HG03060 (cell line): ENCODE measurements at regions not wholly inside any gene's neighbourhood (a gene's known extent, or its start where the extent isn't known, plus 50 kb on each side); places are given as distances from the start of the nearest gene placed in this dataset.

Experiments used
- ATAC-seq: cut with Tn5 transposase; IDR thresholded peaks from one replicate; pipeline ENCODE4 v1.9.1; 2021; ENCODE audit warnings: low read depth, moderate number of reproducible peaks; ENCODE audit not compliant: unreplicated experiment

DNA sequence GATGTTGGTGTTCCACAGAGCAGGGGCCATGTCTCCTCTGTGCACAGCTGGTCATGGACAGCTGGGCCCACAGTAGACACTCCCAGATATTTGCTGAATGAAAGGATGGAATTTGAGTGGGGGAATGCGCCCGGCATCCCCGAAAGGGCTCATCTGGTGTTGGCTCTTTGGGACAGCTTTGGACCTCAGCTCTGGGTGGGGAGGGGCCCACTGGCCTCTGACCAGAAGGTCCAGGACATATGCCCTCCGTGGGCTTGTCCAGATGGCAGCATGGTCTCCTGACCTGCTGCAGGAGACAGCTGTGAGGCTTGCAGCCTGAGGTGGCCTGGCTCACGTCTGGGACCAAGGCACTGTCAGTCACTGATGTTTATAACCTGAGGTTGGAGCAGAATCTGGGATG lies 160.4 kb upstream of the AJAP1 start:
- no peak for ATAC-seq

- no peak for ATAC-seq
Measured at GRCh38 chr1:4494558-4494957, 159.9 kb upstream of the AJAP1 start.

- ATAC-seq: no peak
Measured at GRCh38 chr1:4495809-4496208, 158.6 kb upstream of the AJAP1 start.

DNA sequence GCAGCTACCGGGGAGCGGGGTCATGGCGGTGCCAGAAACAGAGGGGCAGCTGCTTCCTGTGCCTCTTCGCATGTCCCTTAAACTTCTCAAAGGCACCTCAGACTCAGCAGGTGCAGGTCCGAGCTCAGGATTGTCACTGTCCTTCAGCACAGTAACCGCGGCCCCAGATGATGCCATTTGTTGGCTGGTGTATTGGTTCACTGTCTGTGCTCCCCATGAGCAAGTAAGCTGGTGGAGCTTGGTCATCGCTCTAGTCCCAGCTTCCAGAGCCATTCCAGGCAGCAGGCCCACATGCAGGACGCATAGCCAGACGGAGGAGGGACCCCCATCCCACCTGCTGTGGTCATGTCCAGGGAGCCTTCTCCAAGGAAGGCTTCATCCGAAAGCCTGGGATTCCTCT lies 154.0 kb upstream of the AJAP1 start:
- no peak for ATAC-seq

DNA sequence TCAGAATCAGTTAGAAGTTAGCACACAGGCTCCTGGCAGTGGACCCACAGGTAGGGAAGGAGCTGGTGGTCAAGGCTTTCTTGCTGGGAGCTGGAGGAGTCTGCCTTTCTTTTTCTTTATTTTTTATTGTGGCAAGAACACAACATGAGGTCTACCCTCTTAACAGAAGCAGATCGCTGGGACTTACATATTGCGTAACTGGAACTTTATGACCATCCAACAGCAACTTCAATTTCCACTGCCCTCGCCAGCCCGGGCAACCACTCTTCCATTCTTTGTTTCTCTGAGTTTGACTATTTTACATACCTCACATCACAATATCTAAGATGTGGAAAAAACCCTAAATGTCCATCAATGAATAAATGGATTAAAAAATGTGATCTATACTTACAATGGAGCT lies 147.8 kb upstream of the AJAP1 start:
- no peak for ATAC-seq

DNA sequence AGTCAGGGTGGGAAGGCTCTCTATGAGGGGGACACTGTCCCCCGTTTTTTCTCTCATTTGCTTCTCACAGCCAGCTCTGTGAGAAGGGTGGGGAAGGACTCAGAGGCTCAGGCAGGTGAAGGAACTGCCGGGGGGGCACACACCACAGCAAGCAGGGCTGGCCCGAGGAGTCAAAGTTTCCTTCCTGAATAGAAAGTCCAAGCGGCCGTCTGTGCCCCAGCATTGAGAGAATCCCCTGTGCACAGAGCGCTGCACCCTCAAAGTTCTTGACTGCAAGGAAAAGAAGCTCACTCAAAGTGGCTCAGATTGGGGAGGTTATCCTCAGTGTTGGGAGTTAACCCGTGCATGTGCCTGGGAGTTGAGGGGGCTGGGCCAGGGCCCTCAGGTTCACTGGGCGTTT lies 145.2 kb upstream of the AJAP1 start:
- no peak for ATAC-seq

GRCh38 chr1:4510276-4510691 lies 144.1 kb upstream of the AJAP1 start:
- ATAC-seq: no peak

GRCh38 chr1:4511374-4511773 lies 143.0 kb upstream of the AJAP1 start:
- no peak for ATAC-seq

DNA sequence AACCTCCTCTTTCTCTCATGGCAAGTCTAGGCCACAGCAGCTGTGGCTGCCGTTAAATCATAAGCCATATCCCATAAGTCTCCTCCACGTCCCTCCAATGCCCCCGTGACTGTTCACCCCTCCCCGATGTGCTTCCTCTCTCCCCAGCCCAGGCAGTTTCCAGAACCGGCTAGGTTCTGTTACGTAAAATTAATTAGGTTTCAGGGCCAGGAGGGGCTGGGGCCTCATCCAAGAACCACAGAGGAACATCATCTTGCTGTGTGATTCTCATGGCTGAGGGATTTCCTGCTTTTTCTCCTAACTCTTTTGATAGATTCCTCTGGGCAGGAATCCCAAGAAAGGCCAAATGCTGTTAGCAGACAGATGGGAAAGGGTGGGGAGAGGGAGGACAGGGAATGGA lies 141.8 kb upstream of the AJAP1 start:
- no peak for ATAC-seq

DNA sequence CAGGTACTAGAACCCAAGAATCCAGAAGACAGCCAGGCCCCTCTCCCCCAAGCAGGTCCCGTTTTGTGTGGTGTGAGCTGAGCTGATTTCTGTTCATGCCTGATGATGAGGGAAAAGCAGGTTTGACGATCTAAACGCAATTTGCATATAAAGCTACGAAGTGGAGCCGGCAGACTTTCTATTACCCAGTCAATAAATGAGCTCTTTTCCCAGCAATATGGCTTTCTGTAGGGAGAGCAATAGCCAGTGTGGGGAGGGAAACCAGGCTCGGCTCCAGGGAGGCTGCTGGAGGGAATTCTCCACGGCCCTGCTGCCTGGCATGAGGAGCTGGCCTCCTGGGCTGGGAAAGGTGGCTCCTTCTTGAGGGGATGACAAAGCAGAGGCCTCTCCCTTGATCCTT lies 140.7 kb upstream of the AJAP1 start:
- ATAC-seq: no peak

DNA sequence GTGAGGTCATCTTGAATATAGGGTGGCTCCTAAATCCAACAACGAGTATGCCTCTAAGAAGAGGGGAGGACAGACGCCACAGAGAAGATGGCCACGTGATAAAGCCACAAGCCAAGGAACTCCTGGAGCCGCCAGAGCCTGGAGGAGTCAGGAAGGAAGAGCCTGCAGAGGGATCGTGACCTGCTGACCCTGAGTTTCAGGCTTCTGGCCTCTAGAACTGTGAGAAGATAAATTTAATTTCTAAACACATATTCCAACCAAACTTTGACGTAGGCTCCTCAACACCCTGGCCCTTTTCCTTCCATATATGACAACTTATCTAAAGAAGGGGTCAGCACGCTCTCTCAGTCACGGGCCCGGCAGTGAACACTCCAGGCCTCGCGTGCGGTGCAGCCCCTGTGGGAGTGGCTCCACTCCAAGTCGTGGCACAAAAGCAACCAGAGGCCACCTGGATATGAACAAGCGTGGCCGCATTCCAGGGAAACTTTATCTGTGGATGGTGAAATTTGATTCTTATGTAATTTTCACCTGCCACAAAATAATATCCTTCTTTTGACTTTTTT lies 138.6 kb upstream of the AJAP1 start:
- ATAC-seq: no peak

GRCh38 chr1:4516596-4516995 lies 137.8 kb upstream of the AJAP1 start:
- no peak for ATAC-seq

- no peak for ATAC-seq
Measured at GRCh38 chr1:4517186-4517954, 137.0 kb upstream of the AJAP1 start.

DNA sequence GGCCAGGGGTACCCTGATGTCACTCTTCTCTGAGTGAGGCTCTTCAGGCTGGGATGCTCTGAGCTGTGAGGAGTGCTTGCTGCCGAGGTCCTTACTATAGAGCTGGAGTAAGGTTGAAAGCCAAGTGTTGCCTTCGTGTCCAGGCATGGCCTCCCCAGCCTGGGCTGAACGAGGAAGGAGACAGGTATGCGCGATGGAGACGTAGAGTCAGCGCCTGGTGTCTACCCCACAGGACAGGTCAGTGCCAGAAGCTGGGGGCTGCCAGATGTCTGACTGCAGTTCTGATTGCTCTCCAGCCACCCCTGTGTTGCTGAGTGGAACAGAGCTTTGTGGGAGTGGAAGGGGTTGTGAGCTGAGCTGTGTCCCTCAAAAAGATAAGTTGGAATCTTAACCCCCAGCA lies 135.8 kb upstream of the AJAP1 start:
- ATAC-seq: no peak

GRCh38 chr1:4519954-4520353 lies 134.5 kb upstream of the AJAP1 start:
- ATAC-seq: no peak

DNA sequence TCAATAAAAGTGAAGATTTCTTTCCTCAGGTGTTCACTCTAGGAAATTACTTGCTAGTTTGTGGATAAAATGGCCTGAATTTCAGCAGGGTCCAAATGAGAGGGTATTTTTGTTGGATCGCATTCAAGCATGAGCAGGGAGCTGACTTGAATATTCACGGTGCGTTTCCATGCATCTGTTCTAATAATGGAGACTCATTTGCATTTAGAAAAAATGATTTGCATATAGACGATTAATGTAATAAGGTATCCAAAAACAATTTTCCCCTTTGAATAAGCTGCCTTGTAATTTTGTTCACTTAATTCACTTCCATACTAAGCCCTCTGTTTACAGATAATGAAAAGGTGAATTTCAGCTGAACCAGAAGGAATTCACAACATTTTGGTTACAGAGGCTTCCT lies 130.9 kb upstream of the AJAP1 start:
- no peak for ATAC-seq

DNA sequence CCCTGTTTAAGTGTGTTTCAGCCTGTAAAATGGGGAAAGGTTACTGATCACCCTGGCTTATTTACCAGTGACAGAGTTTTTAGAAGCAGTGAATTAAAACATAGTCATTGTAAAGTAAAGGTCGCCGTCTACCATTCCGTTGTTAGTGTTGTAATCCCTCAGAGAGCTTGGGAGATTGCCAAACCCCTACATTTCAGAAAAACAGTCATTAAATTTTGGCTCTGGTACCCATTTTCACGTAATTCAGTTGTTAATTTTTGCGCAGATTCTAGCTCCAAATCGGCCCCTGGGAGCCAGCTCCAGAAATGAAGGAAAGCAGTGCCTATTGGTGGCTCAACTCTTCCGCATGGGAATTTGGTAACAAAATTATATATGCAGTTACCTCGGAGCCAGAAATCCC lies 127.7 kb upstream of the AJAP1 start:
- ATAC-seq: no peak

GRCh38 chr1:4527819-4528218 lies 126.6 kb upstream of the AJAP1 start:
- no peak for ATAC-seq

GRCh38 chr1:4528590-4528989 lies 125.8 kb upstream of the AJAP1 start:
- ATAC-seq: no peak

GRCh38 chr1:4529446-4530165 lies 124.8 kb upstream of the AJAP1 start:
- no peak for ATAC-seq

GRCh38 chr1:4530166-4530785 lies 124.1 kb upstream of the AJAP1 start:
- no peak for ATAC-seq
